ENCODE measurements at regions not wholly inside any gene's neighbourhood (a gene's known extent, or its start where the extent isn't known, plus 50 kb on each side); places are given as distances from the start of the nearest gene placed in this dataset. TPM values are rescaled to one million over a fixed set of nuclear protein-coding genes. Genes with fewer than 3 reads are reported as not detected.
"Not testable (repeated sequence)": the region's sequence is repeated elsewhere in the genome, so short reads cannot be mapped to it uniquely, and the experiment has no call there.

DNA sequence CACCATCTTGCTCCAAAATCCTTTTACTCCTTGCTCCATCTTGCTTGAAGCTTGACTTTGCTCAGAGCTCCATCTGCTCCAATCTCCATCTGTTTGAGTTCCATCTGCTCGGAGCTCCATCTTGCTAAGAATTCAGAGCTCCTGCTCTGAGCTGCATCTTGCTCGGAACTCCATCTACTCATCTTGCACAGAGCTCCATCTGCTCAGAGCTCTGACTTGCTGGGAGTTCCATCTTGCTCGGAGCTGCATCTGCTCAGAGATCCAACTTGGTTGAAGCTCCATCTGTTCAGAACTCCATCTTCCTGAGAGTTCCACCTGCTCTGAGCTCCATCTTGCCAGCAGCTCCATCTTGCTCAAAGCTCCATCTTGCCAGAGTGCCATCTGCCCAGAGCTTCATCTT, 80.6 kb upstream of the ZNF98 start:
- Histone ChIP-seq H3K27me3 (replicated peaks; ENCODE audit: insufficient read depth) (no peaks in the 10 kb centered on the region), H3K27ac (no peak overlapping the region), H3K9me3 (ENCODE audit: low read depth) (no peaks in the 10 kb centered on the region), H3K79me2 (ENCODE audit: insufficient read depth) (no peaks in the 10 kb centered on the region), H3F3A (ENCODE audit: insufficient read depth) (no peaks in the 10 kb centered on the region), H3K9me2 (ENCODE audit: insufficient read depth) (no peaks in the 10 kb centered on the region), H3K4me3 (no peak overlapping the region), H3K9ac (no peak overlapping the region), H3K4me2 (ENCODE audit: unreplicated experiment) (no peak overlapping the region), H3K4me1 (ENCODE audit: insufficient read depth) (no peaks in the 10 kb centered on the region), H2AFZ (no peak overlapping the region), H4K20me1 (ENCODE audit: insufficient read depth) (no peaks in the 10 kb centered on the region), H3K36me3 (ENCODE audit: low read depth) (no peaks in the 10 kb centered on the region)
- DNase-seq = no peak
- in situ Hi-C loops (cut with MboI) = no loop called here
- WGBS, 2 experiments (ENCODE audit: low coverage in 1 of 2, low lambda C conversion rate in 2 of 2, missing lambda C conversion rate in 2 of 2) = 5 to 15% methylated on average over 3 of the region's 3 CpGs
- TF ChIP-seq EZH2 (IDR thresholded peaks at IDR 0.05; ENCODE audit: insufficient read depth, poor library complexity, severe bottlenecking) (no peak), EZH2phosphoT487 (IDR thresholded peaks at IDR 0.05; ENCODE audit: insufficient read depth, low read depth) (no peak)

DNA sequence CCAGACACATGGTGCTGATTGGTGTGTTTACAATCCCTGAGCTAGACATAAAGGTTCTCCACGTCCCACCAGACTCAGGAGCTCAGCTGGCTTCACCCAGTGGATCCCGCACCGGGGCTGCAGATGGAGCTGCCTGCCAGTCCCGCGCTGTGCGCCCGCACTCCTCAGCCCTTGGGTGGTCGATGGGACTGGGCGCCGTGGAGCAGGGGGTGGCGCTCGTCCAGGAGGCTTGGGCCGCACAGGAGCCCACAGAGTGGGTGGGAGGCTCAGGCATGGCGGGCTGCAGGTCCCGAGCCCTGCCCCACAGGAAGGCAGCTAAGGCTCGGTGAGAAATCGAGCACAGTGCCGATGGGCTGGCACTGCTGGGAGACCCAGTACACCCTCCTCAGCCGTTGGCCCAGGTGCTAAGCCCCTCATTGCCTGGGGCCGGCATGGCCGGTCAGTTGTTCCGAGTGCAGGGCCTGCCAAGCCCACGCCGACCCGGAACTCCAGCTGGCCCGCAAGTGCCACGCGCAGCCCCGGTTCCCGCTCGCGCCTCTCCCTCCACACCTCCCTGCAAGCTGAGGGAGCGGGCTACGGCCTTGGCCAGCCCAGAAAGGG, 76.8 kb upstream of the ZNF98 start:
- H3K27me3 ChIP-seq (replicated peaks; ENCODE audit: insufficient read depth); H3K79me2 ChIP-seq (ENCODE audit: insufficient read depth); in situ Hi-C loops (cut with MboI); H3K4me1 ChIP-seq (ENCODE audit: insufficient read depth); H3K36me3 ChIP-seq (ENCODE audit: low read depth); DNase-seq; H3K4me3 ChIP-seq; H3K9me3 ChIP-seq (ENCODE audit: low read depth); H3K27ac ChIP-seq; H3K9ac ChIP-seq; H3K9me2 ChIP-seq (ENCODE audit: insufficient read depth); H3F3A ChIP-seq (ENCODE audit: insufficient read depth); H3K4me2 ChIP-seq (ENCODE audit: unreplicated experiment); H4K20me1 ChIP-seq (ENCODE audit: insufficient read depth); H2AFZ ChIP-seq: not testable (repeated sequence)
- 72% methylated on average over 22 to 30 of the region's 34 CpGs for WGBS, 2 experiments (ENCODE audit: low coverage in 1 of 2, low lambda C conversion rate in 2 of 2, missing lambda C conversion rate in 2 of 2)

DNA sequence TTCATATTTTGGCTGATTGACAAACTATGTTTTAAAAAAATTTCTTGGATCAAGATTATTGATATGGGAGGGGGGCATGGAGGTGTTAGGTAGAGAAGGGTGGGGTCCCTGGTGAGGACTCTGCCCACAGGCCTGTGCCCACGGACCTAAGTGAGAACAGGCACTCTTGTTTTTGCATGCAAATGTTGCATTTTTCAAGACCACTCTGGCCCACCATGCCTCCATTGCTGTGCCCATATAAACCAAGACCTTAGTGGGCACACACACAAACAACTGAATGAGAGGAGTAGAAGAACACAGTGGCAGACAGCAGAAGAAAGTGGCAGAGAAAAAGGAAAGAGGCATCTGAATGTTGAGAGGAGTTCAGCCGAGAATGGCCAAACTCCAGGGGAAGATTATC, 69.6 kb upstream of the ZNF98 start:
- no peak overlapping the region for H3K9ac ChIP-seq
- no peak overlapping the region for H3K4me3 ChIP-seq
- no peaks in the 10 kb centered on the region for H3K36me3 ChIP-seq (ENCODE audit: low read depth)
- in situ Hi-C loops (cut with MboI) = no loop called here
- no peaks in the 10 kb centered on the region for H3K27me3 ChIP-seq (replicated peaks; ENCODE audit: insufficient read depth)
- TF ChIP-seq EZH2phosphoT487 (IDR thresholded peaks at IDR 0.05; ENCODE audit: insufficient read depth, low read depth) (no peak), EZH2 (IDR thresholded peaks at IDR 0.05; ENCODE audit: insufficient read depth, poor library complexity, severe bottlenecking) (no peak)
- no peak overlapping the region for H3K27ac ChIP-seq
- H3K9me3 ChIP-seq (ENCODE audit: low read depth) = peaks cover 4% of the 10 kb centered on the region
- DNase-seq = no peak
- H2AFZ ChIP-seq = no peak overlapping the region
- no peaks in the 10 kb centered on the region for H3K4me1 ChIP-seq (ENCODE audit: insufficient read depth)
- no peaks in the 10 kb centered on the region for H4K20me1 ChIP-seq (ENCODE audit: insufficient read depth)
- H3K4me2 ChIP-seq (ENCODE audit: unreplicated experiment) = no peak overlapping the region
- 15 to 26% methylated on average over 2 of the region's 2 CpGs for WGBS, 2 experiments (ENCODE audit: low coverage in 1 of 2, low lambda C conversion rate in 2 of 2, missing lambda C conversion rate in 2 of 2)
- no peaks in the 10 kb centered on the region for H3F3A ChIP-seq (ENCODE audit: insufficient read depth)
- H3K9me2 ChIP-seq (ENCODE audit: insufficient read depth) = no peaks in the 10 kb centered on the region
- H3K79me2 ChIP-seq (ENCODE audit: insufficient read depth) = no peaks in the 10 kb centered on the region

DNA sequence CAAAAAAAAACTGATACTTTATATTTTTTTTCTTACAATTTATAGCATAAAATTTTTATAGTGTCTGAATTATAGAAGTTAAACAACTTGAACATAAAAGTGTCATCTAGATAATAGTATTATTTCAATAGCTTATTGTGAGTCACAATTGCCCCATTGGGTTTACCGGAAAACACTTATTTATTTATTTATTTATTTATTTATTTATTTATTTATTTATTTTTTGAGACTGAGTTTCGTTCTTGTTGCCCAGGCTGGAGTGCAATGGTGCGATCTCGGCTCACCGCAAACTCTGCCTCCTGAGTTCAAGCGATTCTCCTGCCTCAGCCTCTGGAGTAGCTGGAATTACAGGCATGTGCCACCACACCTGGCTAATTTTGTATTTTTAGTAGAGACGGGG, 61.4 kb upstream of the ZNF98 start:
- H3K9ac ChIP-seq; in situ Hi-C loops (cut with MboI); H3K4me3 ChIP-seq; H3K4me2 ChIP-seq (ENCODE audit: unreplicated experiment); H3K9me2 ChIP-seq (ENCODE audit: insufficient read depth); H3F3A ChIP-seq (ENCODE audit: insufficient read depth); H4K20me1 ChIP-seq (ENCODE audit: insufficient read depth); H3K9me3 ChIP-seq (ENCODE audit: low read depth); DNase-seq; H3K36me3 ChIP-seq (ENCODE audit: low read depth); H3K27ac ChIP-seq; H3K4me1 ChIP-seq (ENCODE audit: insufficient read depth); H2AFZ ChIP-seq; H3K27me3 ChIP-seq (replicated peaks; ENCODE audit: insufficient read depth); H3K79me2 ChIP-seq (ENCODE audit: insufficient read depth): not testable (repeated sequence)
- WGBS, 2 experiments (ENCODE audit: low coverage in 1 of 2, low lambda C conversion rate in 2 of 2, missing lambda C conversion rate in 2 of 2) = 58 to 65% methylated on average over 7 of the region's 7 CpGs

DNA sequence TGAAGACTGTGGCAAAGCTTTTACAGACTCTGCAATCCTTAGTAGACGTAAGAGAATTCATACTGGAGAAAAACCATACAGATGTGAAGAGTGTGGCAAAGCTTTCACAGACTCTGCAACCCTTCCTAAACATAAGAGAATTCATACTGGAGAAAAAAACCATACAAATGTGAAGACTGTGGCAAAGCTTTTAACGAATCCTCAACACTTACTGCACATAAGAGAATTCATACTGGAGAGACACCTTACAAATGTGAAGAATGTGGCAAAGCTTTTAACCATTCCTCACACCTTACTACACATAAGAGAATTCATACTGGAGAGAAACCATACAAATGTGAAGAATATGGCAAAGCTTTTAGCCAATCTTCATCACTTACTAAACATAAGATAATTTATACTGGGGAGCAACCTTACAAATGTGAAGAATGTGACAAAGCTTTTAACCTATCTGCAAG, 50.1 kb upstream of the ZNF98 start:
- Histone ChIP-seq H3K4me3 (no peak overlapping the region), H3K9ac (no peak overlapping the region), H3K9me3 (ENCODE audit: low read depth) (peaks cover 17% of the 10 kb centered on the region), H3F3A (ENCODE audit: insufficient read depth) (peaks cover 14% of the 10 kb centered on the region), H3K79me2 (ENCODE audit: insufficient read depth) (no peaks in the 10 kb centered on the region), H3K9me2 (ENCODE audit: insufficient read depth) (no peaks in the 10 kb centered on the region), H3K4me2 (ENCODE audit: unreplicated experiment) (no peak overlapping the region), H3K27ac (no peak overlapping the region), H3K36me3 (ENCODE audit: low read depth) (no peaks in the 10 kb centered on the region), H2AFZ (no peak overlapping the region), H3K4me1 (ENCODE audit: insufficient read depth) (no peaks in the 10 kb centered on the region), H3K27me3 (replicated peaks; ENCODE audit: insufficient read depth) (no peaks in the 10 kb centered on the region), H4K20me1 (ENCODE audit: insufficient read depth) (no peaks in the 10 kb centered on the region)
- WGBS, 2 experiments (ENCODE audit: low coverage in 1 of 2, low lambda C conversion rate in 2 of 2, missing lambda C conversion rate in 2 of 2) = 31 to 39% methylated on average over 2 of the region's 2 CpGs
- no peak for DNase-seq
- TF ChIP-seq EZH2phosphoT487 (IDR thresholded peaks at IDR 0.05; ENCODE audit: insufficient read depth, low read depth) (no peak), EZH2 (IDR thresholded peaks at IDR 0.05; ENCODE audit: insufficient read depth, poor library complexity, severe bottlenecking) (no peak)
- in situ Hi-C loops (cut with MboI) = no loop called here

Small RNA genes in the stretch of these regions (small RNA-seq; reads per million reads assigned to genes)
- not detected for gene AC004004.1 (ENCODE audit: low read depth, low replicate concordance)
